ENCODE measurements at regions not wholly inside any gene's neighbourhood (a gene's known extent, or its start where the extent isn't known, plus 50 kb on each side); places are given as distances from the start of the nearest gene placed in this dataset.
"Not testable (repeated sequence)": the region's sequence is repeated elsewhere in the genome, so short reads cannot be mapped to it uniquely, and the experiment has no call there.

DNA sequence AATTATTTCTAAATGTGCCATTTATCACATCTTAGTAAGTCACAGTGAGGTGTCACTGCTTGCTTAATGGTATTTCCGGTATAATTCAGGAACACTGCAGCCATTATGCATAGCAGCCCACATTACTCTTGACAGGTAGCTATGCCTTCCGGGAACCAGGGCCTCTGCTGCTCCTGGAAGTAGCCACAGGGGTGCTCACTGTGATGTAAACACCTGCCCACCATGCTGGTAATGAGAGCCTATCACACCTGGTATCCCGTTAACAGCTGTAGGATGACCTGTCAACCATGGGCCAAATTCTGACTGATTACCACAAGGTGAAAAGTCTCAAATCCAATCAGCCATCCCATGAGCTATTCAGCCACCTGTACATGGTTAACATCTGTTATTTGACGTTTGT is 647.0 kb upstream of the NXPH2 start:
- DNase-seq (no peak), ATAC-seq (no peak)
- Histone ChIP-seq H3K79me2 (ENCODE audit: low read length) (no peaks in the 10 kb centered on the region), H3K27me3 (ENCODE audit: low read length) (no peaks in the 10 kb centered on the region), H3K4me3 (ENCODE audit: low read length) (no peak overlapping the region), H3K9me3 (ENCODE audit: low read length) (no peaks in the 10 kb centered on the region), H3K4me2 (ENCODE audit: low read length) (no peak overlapping the region), H3K36me3 (ENCODE audit: low read depth, low read length) (no peaks in the 10 kb centered on the region), H3F3A (ENCODE audit: low read length, unreplicated experiment) (no peaks in the 10 kb centered on the region), H2AFZ (ENCODE audit: low read length) (no peak overlapping the region), H4K20me1 (ENCODE audit: low read length) (no peaks in the 10 kb centered on the region), H3K4me1 (ENCODE audit: insufficient read depth, low read length) (no peaks in the 10 kb centered on the region), H3K9me2 (replicated peaks; ENCODE audit: low read length) (no peaks in the 10 kb centered on the region), H3K27ac (ENCODE audit: low read length) (no peak overlapping the region), H3K9ac (ENCODE audit: low read length) (no peak overlapping the region)
- no TSS peak for BruUV-seq (replicated peaks)
- no peak for TF ChIP-seq EZH2 (IDR thresholded peaks at IDR 0.05; ENCODE audit: low read length, unreplicated experiment)
- TF ChIP-seq, protein P1, sequence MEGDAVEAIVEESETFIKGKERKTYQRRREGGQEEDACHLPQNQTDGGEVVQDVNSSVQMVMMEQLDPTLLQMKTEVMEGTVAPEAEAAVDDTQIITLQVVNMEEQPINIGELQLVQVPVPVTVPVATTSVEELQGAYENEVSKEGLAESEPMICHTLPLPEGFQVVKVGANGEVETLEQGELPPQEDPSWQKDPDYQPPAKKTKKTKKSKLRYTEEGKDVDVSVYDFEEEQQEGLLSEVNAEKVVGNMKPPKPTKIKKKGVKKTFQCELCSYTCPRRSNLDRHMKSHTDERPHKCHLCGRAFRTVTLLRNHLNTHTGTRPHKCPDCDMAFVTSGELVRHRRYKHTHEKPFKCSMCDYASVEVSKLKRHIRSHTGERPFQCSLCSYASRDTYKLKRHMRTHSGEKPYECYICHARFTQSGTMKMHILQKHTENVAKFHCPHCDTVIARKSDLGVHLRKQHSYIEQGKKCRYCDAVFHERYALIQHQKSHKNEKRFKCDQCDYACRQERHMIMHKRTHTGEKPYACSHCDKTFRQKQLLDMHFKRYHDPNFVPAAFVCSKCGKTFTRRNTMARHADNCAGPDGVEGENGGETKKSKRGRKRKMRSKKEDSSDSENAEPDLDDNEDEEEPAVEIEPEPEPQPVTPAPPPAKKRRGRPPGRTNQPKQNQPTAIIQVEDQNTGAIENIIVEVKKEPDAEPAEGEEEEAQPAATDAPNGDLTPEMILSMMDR (conservative IDR thresholded peaks at IDR 0.05; ENCODE audit: low read depth, low read length) = no peak
- TF ChIP-seq EZH2phosphoT487 (IDR thresholded peaks at IDR 0.05; ENCODE audit: borderline replicate concordance, low read length) = no peak
- POLR2A ChIA-PET (ENCODE audit: unreplicated experiment) = no interaction called here
- intact Hi-C loops (cut with micrococcal nuclease) = no loop called here
- CTCF ChIA-PET = no interaction called here

DNA sequence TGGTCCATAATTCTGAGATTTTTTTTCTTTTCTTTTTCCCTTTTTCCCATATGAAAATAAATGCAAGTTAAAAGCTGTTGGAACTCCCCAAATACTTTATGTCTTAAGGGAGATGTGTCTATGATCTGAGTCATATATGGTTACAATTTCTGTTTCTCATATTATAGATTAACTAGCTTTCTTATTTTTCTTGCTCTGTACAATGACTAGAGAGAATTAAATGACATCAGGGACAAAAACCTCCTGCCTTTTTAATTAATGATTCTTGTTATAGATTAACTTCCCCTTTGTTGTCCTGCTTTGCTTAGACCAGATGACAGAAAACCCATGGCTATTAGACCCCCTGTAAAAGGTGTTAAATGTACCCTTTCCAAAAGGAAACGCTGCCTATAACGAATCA is 643.9 kb upstream of the NXPH2 start:
- no peaks in the 10 kb centered on the region for H3K27me3 ChIP-seq (ENCODE audit: low read length)
- H3K4me3 ChIP-seq (ENCODE audit: low read length) = no peak overlapping the region
- no peak overlapping the region for H3K9ac ChIP-seq (ENCODE audit: low read length)
- ChIA-PET CTCF (no interaction called here), POLR2A (ENCODE audit: unreplicated experiment) (no interaction called here)
- intact Hi-C loops (cut with micrococcal nuclease) = no loop called here
- H3K9me2 ChIP-seq (replicated peaks; ENCODE audit: low read length) = no peaks in the 10 kb centered on the region
- no peaks in the 10 kb centered on the region for H3K79me2 ChIP-seq (ENCODE audit: low read length)
- H3K4me2 ChIP-seq (ENCODE audit: low read length) = no peak overlapping the region
- TF ChIP-seq, protein P1 (conservative IDR thresholded peaks at IDR 0.05; ENCODE audit: low read depth, low read length) = no peak
- TF ChIP-seq EZH2phosphoT487 (IDR thresholded peaks at IDR 0.05; ENCODE audit: borderline replicate concordance, low read length) (no peak), EZH2 (IDR thresholded peaks at IDR 0.05; ENCODE audit: low read length, unreplicated experiment) (no peak)
- H3F3A ChIP-seq (ENCODE audit: low read length, unreplicated experiment) = no peaks in the 10 kb centered on the region
- H3K36me3 ChIP-seq (ENCODE audit: low read depth, low read length) = no peaks in the 10 kb centered on the region
- no peak overlapping the region for H2AFZ ChIP-seq (ENCODE audit: low read length)
- ATAC-seq (no peak), DNase-seq (no peak)
- no peaks in the 10 kb centered on the region for H3K4me1 ChIP-seq (ENCODE audit: insufficient read depth, low read length)
- no peaks in the 10 kb centered on the region for H3K9me3 ChIP-seq (ENCODE audit: low read length)
- no peak overlapping the region for H3K27ac ChIP-seq (ENCODE audit: low read length)
- no peaks in the 10 kb centered on the region for H4K20me1 ChIP-seq (ENCODE audit: low read length)
- BruUV-seq (replicated peaks) = no TSS peak

DNA sequence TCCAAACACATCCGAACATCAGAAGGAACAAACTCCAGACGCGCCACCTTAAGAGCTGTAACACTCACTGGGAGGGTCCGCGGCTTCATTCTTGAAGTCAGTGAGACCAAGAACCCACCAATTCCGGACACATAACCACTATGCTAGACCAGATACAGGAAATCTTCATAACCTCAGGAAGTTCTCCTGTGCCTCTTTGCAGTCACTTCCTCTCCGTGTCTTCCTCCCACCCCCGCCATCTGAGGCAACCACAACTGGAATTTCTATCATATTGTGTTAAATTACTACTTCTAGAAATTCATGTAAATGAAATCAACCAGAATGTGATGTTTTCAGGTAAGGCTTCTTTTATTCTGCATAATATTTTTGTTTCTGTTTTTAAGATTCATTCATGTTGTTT is 631.0 kb upstream of the NXPH2 start:
- Histone ChIP-seq H3K79me2 (ENCODE audit: low read length) (no peaks in the 10 kb centered on the region), H3K27me3 (ENCODE audit: low read length) (no peaks in the 10 kb centered on the region), H4K20me1 (ENCODE audit: low read length) (no peaks in the 10 kb centered on the region), H3K4me1 (ENCODE audit: insufficient read depth, low read length) (no peaks in the 10 kb centered on the region), H3F3A (ENCODE audit: low read length, unreplicated experiment) (no peaks in the 10 kb centered on the region), H3K9me2 (replicated peaks; ENCODE audit: low read length) (no peaks in the 10 kb centered on the region), H3K4me2 (ENCODE audit: low read length) (no peak overlapping the region), H3K9ac (ENCODE audit: low read length) (no peak overlapping the region), H3K4me3 (ENCODE audit: low read length) (no peak overlapping the region), H3K36me3 (ENCODE audit: low read depth, low read length) (no peaks in the 10 kb centered on the region), H3K27ac (ENCODE audit: low read length) (no peak overlapping the region), H2AFZ (ENCODE audit: low read length) (no peak overlapping the region), H3K9me3 (ENCODE audit: low read length) (0 out of 2 replicates have a peak, but pooled peaks cover 3% of the 10 kb centered on the region)
- BruUV-seq (replicated peaks) = no TSS peak
- TF ChIP-seq EZH2 (IDR thresholded peaks at IDR 0.05; ENCODE audit: low read length, unreplicated experiment) = no peak
- TF ChIP-seq EZH2phosphoT487 (IDR thresholded peaks at IDR 0.05; ENCODE audit: borderline replicate concordance, low read length) = no peak
- TF ChIP-seq, protein P1 (conservative IDR thresholded peaks at IDR 0.05; ENCODE audit: low read depth, low read length) = no peak
- ChIA-PET CTCF (no interaction called here), POLR2A (ENCODE audit: unreplicated experiment) (no interaction called here)
- DNase-seq (no peak), ATAC-seq (no peak)
- intact Hi-C loops (cut with micrococcal nuclease) = no loop called here

DNA sequence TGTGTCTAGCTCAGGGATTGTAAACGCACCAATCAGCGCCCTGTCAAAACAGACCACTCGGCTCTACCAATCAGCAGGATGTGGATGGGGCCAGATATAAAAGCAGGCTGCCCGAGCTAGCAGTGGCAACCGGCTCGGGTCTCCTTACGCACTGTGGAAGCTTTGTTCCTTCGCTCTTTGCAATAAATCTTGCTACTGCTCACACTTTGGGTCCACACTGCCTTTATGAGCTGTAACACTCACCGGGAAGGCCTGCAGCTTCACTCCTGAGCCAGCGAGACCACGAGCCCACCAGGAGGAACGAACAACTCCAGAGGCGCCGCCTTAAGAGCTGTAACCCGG is 630.6 kb upstream of the NXPH2 start:
- H3K9me3 ChIP-seq (ENCODE audit: low read length); H3K9me2 ChIP-seq (replicated peaks; ENCODE audit: low read length); DNase-seq; POLR2A ChIA-PET (ENCODE audit: unreplicated experiment); H3K4me1 ChIP-seq (ENCODE audit: insufficient read depth, low read length); H3F3A ChIP-seq (ENCODE audit: low read length, unreplicated experiment); H3K4me3 ChIP-seq (ENCODE audit: low read length); BruUV-seq (replicated peaks); ATAC-seq; H4K20me1 ChIP-seq (ENCODE audit: low read length); CTCF ChIA-PET; H3K4me2 ChIP-seq (ENCODE audit: low read length); H3K79me2 ChIP-seq (ENCODE audit: low read length); H2AFZ ChIP-seq (ENCODE audit: low read length); intact Hi-C loops (cut with micrococcal nuclease); H3K9ac ChIP-seq (ENCODE audit: low read length); H3K36me3 ChIP-seq (ENCODE audit: low read depth, low read length); H3K27me3 ChIP-seq (ENCODE audit: low read length); H3K27ac ChIP-seq (ENCODE audit: low read length): not testable (repeated sequence)
